Renal cortical epithelial cell (primary cell): ENCODE measurements at regions not wholly inside any gene's neighbourhood (a gene's known extent, or its start where the extent isn't known, plus 50 kb on each side); places are given as distances from the start of the nearest gene placed in this dataset.
"Not testable (repeated sequence)": the region's sequence is repeated elsewhere in the genome, so short reads cannot be mapped to it uniquely, and the experiment has no call there.

Experiments
- DNase-seq: peaks from one replicate; pipeline ENCODE4 v3.0.0-alpha.2; 2011; ENCODE audit warnings: low read depth

GRCh38 chr1:25131794-25132193 is 100.5 kb downstream of the SYF2 start:
- DNase-seq = no peak

DNA sequence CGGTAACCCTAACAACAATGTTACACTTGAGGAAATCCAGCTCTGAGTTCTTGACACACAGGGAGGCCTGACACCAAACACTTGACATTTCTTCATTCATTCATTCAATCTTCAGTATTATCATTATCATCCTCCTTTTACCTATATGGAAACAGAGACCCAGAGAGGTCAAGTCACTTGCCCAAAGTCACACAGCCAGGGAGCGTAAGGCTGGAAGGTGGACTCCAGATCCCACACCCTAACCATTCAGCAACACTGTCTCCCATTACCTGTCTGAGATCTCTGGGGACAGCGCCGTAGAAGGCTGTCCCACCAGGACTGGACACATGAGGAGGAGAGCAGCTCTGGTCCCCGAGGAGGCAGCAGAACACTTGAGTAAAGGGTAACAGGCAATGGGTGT is 101.4 kb downstream of the SYF2 start:
- DNase-seq = no peak

DNA sequence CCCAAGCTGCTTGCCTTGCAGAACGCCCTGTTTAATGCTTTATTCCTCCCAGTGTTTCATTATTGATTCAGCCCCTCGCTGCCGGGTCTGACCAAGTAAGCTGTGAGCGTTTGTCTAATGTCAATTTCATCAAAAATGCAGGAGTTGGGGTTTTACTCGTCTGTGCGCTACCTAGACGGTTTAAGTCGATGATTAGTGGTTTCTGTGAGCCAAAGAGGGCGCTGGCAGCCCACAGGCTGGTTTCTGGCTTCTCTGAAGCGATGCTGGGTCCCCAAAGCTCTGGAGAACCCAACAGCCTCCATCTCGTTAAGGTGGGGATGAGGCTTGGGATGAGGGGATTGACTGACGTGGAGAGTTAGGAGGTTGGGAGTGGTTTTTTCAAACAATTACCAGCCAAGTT is 102.9 kb downstream of the SYF2 start:
- no peak for DNase-seq

DNA sequence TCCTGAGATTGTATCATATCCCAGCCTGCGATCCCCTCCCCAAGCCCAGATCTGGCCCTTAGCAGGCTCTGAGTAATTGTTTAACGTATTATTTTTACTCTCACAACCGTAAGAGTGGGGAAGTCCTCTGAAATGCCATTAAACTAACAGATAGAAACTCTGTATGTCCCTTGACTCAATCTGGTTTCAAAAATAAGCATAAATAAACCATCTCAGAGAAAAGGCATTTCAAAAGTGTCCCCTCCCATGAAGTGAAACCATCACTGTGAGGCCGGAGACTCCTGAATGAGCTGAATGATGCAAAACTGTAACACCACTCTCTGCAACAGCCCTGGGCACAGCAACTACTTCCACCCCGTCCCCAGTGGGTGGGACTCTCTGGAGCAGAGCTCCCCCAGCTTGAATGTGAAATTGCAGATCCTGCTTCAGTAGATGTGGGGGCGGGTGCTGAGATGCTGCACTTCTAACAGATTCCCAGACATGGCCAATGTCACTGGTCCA is 104.1 kb downstream of the SYF2 start:
- DNase-seq = no peak

DNA sequence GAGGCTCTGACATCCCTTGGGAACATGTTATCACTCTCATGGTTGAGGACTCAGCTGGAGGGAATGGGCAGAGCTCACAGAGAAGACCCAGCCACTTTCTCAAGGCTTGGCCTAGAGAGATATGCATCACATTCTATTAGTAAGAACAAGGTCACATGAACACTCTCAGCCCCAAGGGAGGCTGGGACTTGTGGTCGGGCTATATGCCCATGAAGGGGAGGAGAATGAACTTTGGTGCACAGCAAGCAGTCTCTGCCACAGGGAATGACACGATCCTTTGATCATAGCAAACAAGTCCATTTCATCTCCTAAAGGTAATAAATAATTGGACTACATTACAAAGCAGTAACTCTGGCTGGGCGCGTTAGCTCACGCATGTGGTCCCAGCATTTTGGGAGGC is 105.7 kb downstream of the SYF2 start:
- no peak for DNase-seq

GRCh38 chr1:25123551-25123950 is 108.8 kb downstream of the SYF2 start:
- peak; percentile 4 for DNase-seq

DNA sequence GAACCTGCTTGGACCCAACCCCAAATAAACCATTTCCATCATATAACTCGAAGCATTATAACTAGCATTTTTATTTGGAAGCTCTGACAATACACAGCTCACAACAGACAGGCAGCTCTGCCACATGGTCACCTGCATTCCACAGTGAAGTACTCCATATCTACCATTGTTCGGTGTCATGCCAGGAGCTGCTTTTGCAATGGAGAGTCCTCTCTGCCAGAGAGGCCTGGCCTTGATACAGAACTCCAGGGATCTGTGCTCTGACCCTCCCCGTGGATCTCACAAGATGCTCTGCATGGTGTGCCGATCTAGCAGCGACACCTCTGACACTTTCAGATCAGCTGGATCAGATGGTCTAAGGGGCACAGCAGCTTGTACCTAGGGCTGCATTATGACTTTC is 109.6 kb downstream of the SYF2 start:
- DNase-seq = no peak

DNA sequence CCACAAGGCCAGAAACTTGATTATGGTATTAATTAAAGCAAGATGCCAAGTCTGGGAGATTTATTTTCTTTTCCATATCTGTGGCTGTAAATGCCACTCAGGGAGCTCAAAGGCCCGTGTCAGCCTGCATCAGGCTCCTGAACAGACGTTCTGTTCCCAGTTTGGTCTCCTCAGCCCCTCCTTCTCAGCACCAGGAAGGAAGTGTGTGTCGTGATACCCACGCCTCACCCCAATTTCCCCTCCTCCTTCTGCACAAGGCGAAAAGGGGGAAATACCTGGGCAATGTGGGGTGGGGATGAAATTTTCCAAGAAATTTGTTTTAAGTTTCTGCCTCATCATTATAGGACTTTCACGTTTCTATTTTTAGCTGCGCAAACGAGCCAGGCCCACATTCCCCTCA is 112.0 kb downstream of the SYF2 start:
- DNase-seq = no peak

GRCh38 chr1:25118546-25118945 is 113.8 kb downstream of the SYF2 start:
- no peak for DNase-seq

GRCh38 chr1:25117233-25117823 is 115.0 kb downstream of the SYF2 start:
- no peak for DNase-seq

DNA sequence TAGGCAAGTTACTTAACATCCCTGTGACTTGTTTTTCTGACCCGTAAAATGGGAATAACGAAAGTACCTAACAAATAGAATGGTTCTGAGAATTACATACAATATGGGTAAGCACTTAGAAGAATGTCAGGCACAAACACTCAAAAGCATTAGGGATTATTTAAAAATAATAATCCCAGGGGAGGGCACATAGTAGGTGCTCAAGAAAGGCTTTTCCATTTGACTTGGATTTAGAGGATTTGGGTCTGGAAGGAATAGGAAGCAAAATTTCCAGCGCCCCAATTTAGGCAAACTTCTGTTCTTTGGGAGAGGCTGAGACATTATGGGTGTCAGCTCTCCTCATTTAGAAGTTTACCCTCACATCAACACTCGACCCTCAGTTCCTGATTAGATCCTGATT is 115.5 kb downstream of the SYF2 start:
- no peak for DNase-seq

- not testable (repeated sequence) for DNase-seq
Observed at GRCh38 chr1:25116117-25116516, 116.2 kb downstream of the SYF2 start.

- DNase-seq = no peak
Observed at GRCh38 chr1:25113731-25114130, 118.6 kb downstream of the SYF2 start.

GRCh38 chr1:25113086-25113485 is 119.2 kb downstream of the SYF2 start:
- DNase-seq = no peak

- no peak for DNase-seq
Observed at GRCh38 chr1:25112400-25112799, 119.9 kb downstream of the SYF2 start.

DNA sequence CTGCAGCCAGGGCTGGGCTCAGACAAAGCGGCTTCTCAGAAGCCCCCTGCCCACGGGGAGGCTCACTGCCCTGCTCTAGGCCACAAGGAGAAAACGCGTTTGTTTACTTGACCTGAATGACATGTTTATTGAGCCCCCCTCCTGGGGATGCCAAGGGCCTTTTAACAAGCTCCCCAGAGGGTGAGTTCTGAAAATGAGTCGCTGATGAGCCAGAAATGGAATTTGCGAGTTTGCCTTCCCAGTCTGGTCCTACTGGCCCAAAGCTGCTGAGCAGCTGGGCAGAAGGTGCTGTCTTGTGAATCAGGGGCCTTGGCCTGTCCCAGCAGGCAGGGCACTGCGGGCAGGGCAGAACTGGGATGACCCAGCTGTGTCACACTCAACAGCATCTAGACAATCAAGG is 120.6 kb downstream of the SYF2 start:
- DNase-seq = no peak

DNA sequence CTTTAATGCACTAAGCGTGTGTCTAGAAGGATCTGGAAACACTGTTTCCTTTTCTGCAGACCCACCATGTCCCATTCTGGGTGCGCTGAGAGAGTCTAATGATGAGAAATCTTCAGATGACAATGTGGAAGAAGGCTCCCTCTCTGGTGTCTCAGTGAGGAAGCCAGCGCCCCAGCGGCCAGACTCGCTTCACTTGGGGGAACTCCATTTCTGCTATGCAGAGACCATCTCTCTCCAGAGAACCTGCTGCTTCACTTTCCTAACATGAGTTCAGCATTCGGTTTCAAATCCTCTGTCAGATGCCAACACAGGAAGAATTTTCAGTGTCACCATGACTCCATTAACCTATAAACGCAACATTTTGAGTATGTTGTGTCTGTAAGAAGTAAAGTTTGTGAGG is 121.8 kb downstream of the SYF2 start:
- DNase-seq = no peak

GRCh38 chr1:25110036-25110435 is 122.3 kb downstream of the SYF2 start:
- DNase-seq = no peak

GRCh38 chr1:25109531-25109951 is 122.8 kb downstream of the SYF2 start:
- no peak for DNase-seq

DNA sequence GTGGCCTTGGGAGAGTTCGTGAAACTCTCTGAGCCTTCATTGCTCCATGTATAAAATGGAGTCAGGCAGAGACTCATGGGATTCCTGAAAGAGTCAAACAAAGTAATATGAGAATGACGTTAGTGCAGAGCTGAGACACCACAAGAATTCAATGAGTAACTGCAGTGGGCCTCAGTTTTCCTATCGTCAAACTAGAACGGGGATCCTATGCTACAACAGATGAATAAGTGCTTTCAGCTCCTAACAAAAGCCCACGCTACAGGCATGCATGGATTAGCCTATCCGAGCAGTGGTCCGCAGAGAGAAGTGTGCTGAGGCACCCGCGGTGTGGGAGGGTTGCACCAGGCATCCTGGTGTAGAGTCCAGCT is 124.7 kb downstream of the SYF2 start:
- no peak for DNase-seq

DNA sequence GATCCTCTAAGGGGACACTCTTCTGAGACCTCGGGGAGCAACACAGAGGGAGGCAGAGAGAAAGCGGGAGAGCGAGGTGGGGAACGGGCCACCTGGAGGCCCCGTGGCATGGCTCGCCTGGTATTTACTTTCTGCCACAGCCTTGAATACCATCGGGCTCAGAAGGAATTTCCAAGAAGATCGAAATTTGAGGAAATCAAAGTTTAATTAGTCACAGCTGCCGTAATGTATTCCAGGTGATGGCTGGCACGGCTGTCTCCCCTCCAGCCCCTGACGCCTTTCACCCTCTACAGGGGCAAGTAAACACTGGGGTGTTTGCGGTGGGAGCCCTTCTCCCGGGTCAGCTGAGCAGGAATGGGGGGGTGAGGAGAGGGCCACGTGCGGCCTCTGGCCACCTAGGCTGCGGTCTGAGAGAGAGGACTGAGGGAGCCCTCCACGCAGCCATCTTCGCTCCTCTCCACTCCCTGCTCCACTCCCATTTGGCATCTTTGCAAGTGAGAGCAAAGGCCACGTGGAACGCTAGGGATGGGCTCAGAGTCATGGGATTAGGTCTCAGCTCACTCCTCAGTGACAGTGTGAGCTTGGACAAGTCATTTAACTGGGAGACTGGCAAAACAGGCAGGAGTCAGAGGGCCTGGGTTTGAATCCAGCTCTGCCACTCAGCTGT is 125.2 kb downstream of the SYF2 start:
- no peak for DNase-seq

DNA sequence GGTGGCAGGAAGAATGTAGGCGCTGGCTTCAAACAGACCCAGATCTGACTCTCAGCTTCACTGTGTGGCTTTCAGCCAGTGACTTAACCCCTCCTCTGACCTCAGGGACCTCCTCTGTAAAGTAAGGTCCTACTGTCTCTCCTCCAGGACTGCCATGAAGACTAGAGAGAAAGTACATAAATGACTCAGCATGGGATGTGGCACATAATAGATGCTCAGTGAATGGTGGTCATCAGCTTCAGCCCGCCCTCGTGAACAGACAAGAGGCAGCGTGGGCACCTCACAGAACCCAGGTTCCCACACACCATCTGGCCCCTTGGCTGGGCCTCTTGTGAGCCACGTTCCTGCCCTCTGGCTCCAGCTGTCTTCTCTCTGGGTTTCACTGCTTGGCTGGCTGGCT is 126.0 kb downstream of the SYF2 start:
- DNase-seq = no peak

DNA sequence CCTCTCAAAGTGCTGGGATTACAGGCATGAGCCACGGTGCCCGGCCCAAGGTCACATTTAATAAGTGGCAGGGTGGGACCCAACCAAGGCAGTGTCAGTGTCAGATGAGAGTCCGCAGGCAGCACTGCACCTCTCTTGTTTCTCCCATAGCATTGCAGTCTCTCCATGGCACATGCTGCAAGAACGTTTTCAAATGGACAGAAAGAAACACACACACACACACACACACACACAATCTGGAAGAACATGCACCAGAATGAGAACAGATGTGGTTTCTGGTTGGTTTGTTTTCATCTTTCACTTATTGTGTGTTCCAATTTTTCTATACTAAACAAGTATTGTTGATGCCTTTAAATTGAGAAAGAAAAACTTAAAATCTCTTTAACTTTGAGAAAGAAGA is 126.5 kb downstream of the SYF2 start:
- DNase-seq = no peak
